GM23338 (cell line): ENCODE measurements at regions not wholly inside any gene's neighbourhood (a gene's known extent, or its start where the extent isn't known, plus 50 kb on each side); places are given as distances from the start of the nearest gene placed in this dataset.

Source experiments
- CREB1 ChIP-seq: fragments of 250-450 bp; sonication (Bioruptor Pico); IDR thresholded peaks from 2 replicates; pipeline ENCODE4 v1.5.0; 2020; ENCODE audit warnings: low read depth, mild to moderate bottlenecking, moderate library complexity
- EZH2 ChIP-seq: fragments of 200-600 bp; sonication (generic); IDR thresholded peaks from one replicate; pipeline ENCODE4 v1.8.0; 2017; ENCODE audit warnings: antibody characterized with exemption, mild to moderate bottlenecking, low read depth; ENCODE audit not compliant: unreplicated experiment
- EZH2phosphoT487 ChIP-seq: fragments of 200-600 bp; sonication (generic); IDR thresholded peaks from one replicate; pipeline ENCODE4 v1.8.1; 2018; ENCODE audit warnings: antibody characterized with exemption; ENCODE audit not compliant: unreplicated experiment
- JUNB ChIP-seq: IDR thresholded peaks from one replicate; pipeline ENCODE4 v1.6.1; 2016; ENCODE audit warnings: antibody characterized with exemption; ENCODE audit not compliant: unreplicated experiment
- NANOG ChIP-seq: IDR thresholded peaks from 2 replicates; pipeline ENCODE4 v1.6.1; 2016; ENCODE audit warnings: antibody characterized with exemption, borderline replicate concordance
- POLR2AphosphoS5 ChIP-seq: IDR thresholded peaks from 2 replicates; pipeline ENCODE4 v1.6.1; 2016; ENCODE audit warnings: antibody characterized with exemption, low read depth
- ZNF114 ChIP-seq: fragments of 250-450 bp; sonication (Bioruptor Pico); IDR thresholded peaks from 2 replicates; pipeline ENCODE4 v1.5.0; 2020; ENCODE audit warnings: mild to moderate bottlenecking, moderate library complexity
- ZNF331 ChIP-seq: fragments of 250-450 bp; sonication (Bioruptor Pico); IDR thresholded peaks from 2 replicates; pipeline ENCODE4 v1.5.0; 2020; ENCODE audit warnings: low read depth, mild to moderate bottlenecking, moderate library complexity
- TF ChIP-seq, protein P1 (sequence below), 2 experiments: fragments of 200-600 bp in 1 of 2; sonication (generic) in 1 of 2; conservative IDR thresholded peaks; 2 replicates each; pipeline versions ENCODE4 v1.5.1 to v1.6.1; 2016 to 2017; ENCODE audit warnings: antibody characterized with exemption in 2 of 2, low read depth in 2 of 2, mild to moderate bottlenecking in 2 of 2, moderate library complexity in 1 of 2
- TF ChIP-seq, protein P2 (sequence below): IDR thresholded peaks from one replicate; pipeline ENCODE4 v1.6.1; 2018; ENCODE audit warnings: antibody characterized with exemption; ENCODE audit not compliant: unreplicated experiment

DNA sequence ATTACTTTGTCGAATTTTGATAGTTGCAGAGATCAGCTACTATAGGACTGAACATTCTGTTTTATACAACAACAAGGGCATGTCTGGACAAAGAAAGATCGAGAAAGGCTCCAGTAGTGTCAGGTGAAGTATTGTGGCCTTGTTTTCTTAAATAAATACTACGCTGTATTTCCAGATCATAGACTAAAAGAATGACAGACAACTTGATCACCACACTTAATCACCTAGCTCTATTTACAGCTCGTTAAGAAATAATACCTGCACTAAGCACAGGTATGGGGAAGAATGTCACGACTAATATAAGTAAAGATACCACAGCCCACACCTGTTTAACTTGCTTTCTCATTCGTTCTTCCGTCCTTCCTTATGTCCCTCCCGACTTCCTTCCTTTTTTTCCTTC, 269.2 kb downstream of the HGF start:
- TF ChIP-seq POLR2AphosphoS5 (no peak), EZH2 (no peak), JUNB (no peak), CREB1 (CRISPR knock-in tag) (no peak), EZH2phosphoT487 (no peak), NANOG (no peak), ZNF114 (no peak), ZNF331 (CRISPR knock-in tag) (no peak)
- TF ChIP-seq, protein P1, sequence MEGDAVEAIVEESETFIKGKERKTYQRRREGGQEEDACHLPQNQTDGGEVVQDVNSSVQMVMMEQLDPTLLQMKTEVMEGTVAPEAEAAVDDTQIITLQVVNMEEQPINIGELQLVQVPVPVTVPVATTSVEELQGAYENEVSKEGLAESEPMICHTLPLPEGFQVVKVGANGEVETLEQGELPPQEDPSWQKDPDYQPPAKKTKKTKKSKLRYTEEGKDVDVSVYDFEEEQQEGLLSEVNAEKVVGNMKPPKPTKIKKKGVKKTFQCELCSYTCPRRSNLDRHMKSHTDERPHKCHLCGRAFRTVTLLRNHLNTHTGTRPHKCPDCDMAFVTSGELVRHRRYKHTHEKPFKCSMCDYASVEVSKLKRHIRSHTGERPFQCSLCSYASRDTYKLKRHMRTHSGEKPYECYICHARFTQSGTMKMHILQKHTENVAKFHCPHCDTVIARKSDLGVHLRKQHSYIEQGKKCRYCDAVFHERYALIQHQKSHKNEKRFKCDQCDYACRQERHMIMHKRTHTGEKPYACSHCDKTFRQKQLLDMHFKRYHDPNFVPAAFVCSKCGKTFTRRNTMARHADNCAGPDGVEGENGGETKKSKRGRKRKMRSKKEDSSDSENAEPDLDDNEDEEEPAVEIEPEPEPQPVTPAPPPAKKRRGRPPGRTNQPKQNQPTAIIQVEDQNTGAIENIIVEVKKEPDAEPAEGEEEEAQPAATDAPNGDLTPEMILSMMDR (conservative IDR thresholded peaks at IDR 0.05; ENCODE audit: low read depth in 2 of 2): no peak
- TF ChIP-seq, protein P2, sequence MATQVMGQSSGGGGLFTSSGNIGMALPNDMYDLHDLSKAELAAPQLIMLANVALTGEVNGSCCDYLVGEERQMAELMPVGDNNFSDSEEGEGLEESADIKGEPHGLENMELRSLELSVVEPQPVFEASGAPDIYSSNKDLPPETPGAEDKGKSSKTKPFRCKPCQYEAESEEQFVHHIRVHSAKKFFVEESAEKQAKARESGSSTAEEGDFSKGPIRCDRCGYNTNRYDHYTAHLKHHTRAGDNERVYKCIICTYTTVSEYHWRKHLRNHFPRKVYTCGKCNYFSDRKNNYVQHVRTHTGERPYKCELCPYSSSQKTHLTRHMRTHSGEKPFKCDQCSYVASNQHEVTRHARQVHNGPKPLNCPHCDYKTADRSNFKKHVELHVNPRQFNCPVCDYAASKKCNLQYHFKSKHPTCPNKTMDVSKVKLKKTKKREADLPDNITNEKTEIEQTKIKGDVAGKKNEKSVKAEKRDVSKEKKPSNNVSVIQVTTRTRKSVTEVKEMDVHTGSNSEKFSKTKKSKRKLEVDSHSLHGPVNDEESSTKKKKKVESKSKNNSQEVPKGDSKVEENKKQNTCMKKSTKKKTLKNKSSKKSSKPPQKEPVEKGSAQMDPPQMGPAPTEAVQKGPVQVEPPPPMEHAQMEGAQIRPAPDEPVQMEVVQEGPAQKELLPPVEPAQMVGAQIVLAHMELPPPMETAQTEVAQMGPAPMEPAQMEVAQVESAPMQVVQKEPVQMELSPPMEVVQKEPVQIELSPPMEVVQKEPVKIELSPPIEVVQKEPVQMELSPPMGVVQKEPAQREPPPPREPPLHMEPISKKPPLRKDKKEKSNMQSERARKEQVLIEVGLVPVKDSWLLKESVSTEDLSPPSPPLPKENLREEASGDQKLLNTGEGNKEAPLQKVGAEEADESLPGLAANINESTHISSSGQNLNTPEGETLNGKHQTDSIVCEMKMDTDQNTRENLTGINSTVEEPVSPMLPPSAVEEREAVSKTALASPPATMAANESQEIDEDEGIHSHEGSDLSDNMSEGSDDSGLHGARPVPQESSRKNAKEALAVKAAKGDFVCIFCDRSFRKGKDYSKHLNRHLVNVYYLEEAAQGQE: no peak
